ENCODE measurements at regions not wholly inside any gene's neighbourhood (a gene's known extent, or its start where the extent isn't known, plus 50 kb on each side); places are given as distances from the start of the nearest gene placed in this dataset.
"Not testable (repeated sequence)": the region's sequence is repeated elsewhere in the genome, so short reads cannot be mapped to it uniquely, and the experiment has no call there.

DNA sequence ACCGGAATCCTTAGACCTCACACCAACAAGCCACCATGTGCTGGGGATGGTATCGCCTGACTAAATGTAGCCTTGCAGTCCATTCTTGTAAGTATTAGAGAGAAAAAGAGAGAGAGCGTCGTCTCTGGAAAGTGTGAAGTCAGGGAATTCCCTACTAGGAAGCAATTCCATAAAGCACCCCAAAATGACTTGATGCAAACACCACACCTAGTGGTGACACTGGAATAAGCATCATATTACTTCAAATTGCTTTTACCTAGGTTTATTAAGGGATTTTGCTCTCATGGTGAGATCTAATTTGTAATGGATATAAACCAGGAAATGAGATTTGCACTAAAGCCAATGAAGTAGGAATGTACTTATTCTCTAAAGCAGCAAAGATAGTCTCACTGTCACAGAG, 111.4 kb upstream of the METTL9 start:
- not testable (repeated sequence) for H3K4me3 ChIP-seq (ENCODE audit: low read length); H3K27me3 ChIP-seq (ENCODE audit: insufficient read depth, low read depth, low read length); H3K4me2 ChIP-seq (ENCODE audit: low read length); H2AFZ ChIP-seq (ENCODE audit: low read depth, low read length); H3K27ac ChIP-seq (ENCODE audit: low read length); H3K9ac ChIP-seq (ENCODE audit: low read length); H3K9me3 ChIP-seq (ENCODE audit: low read length); H3K9me2 ChIP-seq (ENCODE audit: insufficient read depth, low read length); H3K79me2 ChIP-seq (replicated peaks; ENCODE audit: insufficient read depth, low read length); H4K20me1 ChIP-seq (ENCODE audit: insufficient read depth); H3K36me3 ChIP-seq (ENCODE audit: insufficient read depth, low read length); H3F3A ChIP-seq (ENCODE audit: insufficient read depth, low read length, poor library complexity, severe bottlenecking)
- TF ChIP-seq, protein P1, sequence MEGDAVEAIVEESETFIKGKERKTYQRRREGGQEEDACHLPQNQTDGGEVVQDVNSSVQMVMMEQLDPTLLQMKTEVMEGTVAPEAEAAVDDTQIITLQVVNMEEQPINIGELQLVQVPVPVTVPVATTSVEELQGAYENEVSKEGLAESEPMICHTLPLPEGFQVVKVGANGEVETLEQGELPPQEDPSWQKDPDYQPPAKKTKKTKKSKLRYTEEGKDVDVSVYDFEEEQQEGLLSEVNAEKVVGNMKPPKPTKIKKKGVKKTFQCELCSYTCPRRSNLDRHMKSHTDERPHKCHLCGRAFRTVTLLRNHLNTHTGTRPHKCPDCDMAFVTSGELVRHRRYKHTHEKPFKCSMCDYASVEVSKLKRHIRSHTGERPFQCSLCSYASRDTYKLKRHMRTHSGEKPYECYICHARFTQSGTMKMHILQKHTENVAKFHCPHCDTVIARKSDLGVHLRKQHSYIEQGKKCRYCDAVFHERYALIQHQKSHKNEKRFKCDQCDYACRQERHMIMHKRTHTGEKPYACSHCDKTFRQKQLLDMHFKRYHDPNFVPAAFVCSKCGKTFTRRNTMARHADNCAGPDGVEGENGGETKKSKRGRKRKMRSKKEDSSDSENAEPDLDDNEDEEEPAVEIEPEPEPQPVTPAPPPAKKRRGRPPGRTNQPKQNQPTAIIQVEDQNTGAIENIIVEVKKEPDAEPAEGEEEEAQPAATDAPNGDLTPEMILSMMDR (IDR thresholded peaks at IDR 0.05; ENCODE audit: poor library complexity, severe bottlenecking), result peak; percentile 17

DNA sequence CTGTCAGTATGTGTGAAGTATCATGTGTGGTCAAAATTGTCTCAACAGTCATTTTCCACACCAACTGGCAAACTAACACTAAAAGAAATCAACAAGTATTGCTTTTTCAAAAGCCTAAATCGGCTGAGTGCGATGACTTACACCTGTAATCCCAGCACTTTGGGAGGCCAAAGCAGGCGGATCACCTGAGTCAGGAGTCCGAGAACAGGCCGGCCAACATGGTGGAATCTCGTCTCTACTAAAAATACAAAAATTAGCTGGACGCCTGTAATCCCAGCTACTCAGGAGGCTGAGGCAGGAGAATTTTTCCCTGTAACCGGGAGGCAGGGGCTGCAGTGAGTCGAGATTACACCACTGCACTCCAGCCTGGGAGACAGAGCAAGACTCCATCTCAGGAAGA, 100.3 kb upstream of the METTL9 start:
- H3K36me3 ChIP-seq (ENCODE audit: insufficient read depth, low read length); H3K27ac ChIP-seq (ENCODE audit: low read length); H3K79me2 ChIP-seq (replicated peaks; ENCODE audit: insufficient read depth, low read length): not testable (repeated sequence)

DNA sequence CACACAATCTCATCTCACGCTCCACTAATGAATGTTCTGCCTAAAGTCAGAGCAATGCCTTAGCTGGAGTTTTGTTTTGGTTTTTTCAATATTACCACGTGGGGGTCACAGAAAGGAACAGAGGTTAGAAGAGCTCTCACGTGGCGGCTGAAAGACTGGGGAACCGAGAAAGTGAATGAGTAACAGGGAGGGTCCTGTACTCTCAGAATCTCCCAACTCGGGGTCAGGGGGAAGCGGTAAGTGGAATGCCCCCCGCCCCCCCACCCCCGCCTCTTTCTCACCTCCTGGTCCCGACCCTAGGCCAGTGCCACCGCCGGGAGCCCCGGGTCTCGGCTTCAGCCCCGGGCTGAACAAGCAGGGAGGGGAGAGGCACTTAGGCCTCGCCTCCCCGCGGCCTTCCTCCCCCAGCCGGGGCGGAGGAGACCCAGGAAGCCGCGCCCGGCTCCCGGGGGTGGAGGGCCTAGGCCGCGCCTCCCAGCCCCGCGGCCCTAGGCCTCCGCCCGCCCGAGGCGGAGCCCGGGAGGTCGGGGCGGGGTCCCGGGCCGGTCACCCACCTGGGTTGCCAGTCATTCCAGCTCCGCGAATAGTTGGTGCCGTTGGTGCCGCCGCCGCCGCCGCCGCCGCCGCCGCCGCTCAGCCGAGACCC, 98.0 kb upstream of the METTL9 start:
- not testable (repeated sequence) for H2AFZ ChIP-seq (ENCODE audit: low read depth, low read length); H3F3A ChIP-seq (ENCODE audit: insufficient read depth, low read length, poor library complexity, severe bottlenecking); H3K79me2 ChIP-seq (replicated peaks; ENCODE audit: insufficient read depth, low read length); H4K20me1 ChIP-seq (ENCODE audit: insufficient read depth); H3K27me3 ChIP-seq (ENCODE audit: insufficient read depth, low read depth, low read length); H3K4me2 ChIP-seq (ENCODE audit: low read length); H3K9me2 ChIP-seq (ENCODE audit: insufficient read depth, low read length); H3K9me3 ChIP-seq (ENCODE audit: low read length); H3K36me3 ChIP-seq (ENCODE audit: insufficient read depth, low read length)
- Histone ChIP-seq H3K9ac (ENCODE audit: low read length) (peak overlapping the region; percentile 78), H3K27ac (ENCODE audit: low read length) (peak overlapping the region; percentile 77), H3K4me3 (ENCODE audit: low read length) (peak overlapping the region; percentile 74)

More for the DNA sequence above, 100.3 kb upstream of the METTL9 start:
- H3F3A ChIP-seq (ENCODE audit: insufficient read depth, low read length, poor library complexity, severe bottlenecking); H3K9ac ChIP-seq (ENCODE audit: low read length); H3K4me2 ChIP-seq (ENCODE audit: low read length); H3K27me3 ChIP-seq (ENCODE audit: insufficient read depth, low read depth, low read length); H3K9me2 ChIP-seq (ENCODE audit: insufficient read depth, low read length); H3K9me3 ChIP-seq (ENCODE audit: low read length); H3K4me3 ChIP-seq (ENCODE audit: low read length); H4K20me1 ChIP-seq (ENCODE audit: insufficient read depth); H2AFZ ChIP-seq (ENCODE audit: low read depth, low read length): not testable (repeated sequence)

DNA sequence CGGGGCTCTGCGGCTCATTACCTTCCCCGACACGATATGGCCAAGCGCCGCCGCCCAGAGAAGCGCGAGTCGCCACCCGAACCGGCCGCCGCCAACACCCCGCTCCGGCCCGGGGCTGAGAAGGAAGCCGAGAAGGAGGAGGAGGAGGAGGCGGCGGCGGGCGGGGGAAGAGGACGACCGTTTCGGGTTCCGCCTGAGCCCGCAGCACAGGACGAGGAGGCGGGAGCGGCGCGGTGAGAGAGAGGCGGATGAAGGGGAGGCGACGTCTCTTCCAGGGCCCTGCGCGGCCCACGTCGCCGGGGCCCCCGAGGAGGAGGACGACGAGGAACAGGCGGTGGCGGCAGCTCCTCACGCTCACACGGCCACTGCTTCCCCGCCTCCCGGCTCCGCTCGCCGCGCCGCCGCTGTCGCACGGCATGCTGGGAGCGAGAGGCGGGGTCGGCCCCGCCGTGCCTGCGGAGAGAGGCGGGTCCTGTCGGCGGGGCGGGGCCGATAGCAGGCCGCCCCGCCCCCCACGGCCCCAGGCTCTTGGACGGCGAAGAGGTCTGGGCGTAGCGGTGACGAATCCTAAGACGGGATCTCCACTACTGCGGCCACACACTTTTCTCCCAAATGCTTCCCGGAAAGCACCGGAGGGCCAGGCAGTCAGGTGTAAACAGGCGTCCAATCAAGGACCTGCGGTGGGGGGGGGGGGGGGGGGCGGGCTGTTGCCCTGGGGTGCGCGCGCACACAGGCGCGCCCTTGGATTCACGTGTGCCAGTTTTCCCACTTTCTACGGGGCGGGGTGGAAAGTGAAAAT, 97.3 kb upstream of the METTL9 start:
- Histone ChIP-seq H3K79me2 (replicated peaks; ENCODE audit: insufficient read depth, low read length) (no peaks in the 10 kb centered on the region), H3K9ac (ENCODE audit: low read length) (peak overlapping the region; percentile 78)

More for the DNA sequence above, 97.3 kb upstream of the METTL9 start:
- H3K9me3 ChIP-seq (ENCODE audit: low read length), result no peaks in the 10 kb centered on the region
- peak overlapping the region; percentile 74 for H3K4me3 ChIP-seq (ENCODE audit: low read length)
- no peaks in the 10 kb centered on the region for H3K9me2 ChIP-seq (ENCODE audit: insufficient read depth, low read length)
- H3F3A ChIP-seq (ENCODE audit: insufficient read depth, low read length, poor library complexity, severe bottlenecking), result no peaks in the 10 kb centered on the region
- TF ChIP-seq RAD21 (conservative IDR thresholded peaks at IDR 0.05) (no peak), POLR2AphosphoS5 (IDR thresholded peaks at IDR 0.05) (peak; percentile 89), EZH2 (IDR thresholded peaks at IDR 0.05; ENCODE audit: borderline replicate concordance, insufficient read depth, low read length, poor library complexity, severe bottlenecking) (no peak), TAF1 (IDR thresholded peaks at IDR 0.05; ENCODE audit: low read depth) (peak; percentile 66), SMC3 (conservative IDR thresholded peaks at IDR 0.05; ENCODE audit: poor library complexity) (peak; percentile 19), MXI1 (conservative IDR thresholded peaks at IDR 0.05; ENCODE audit: poor library complexity, severe bottlenecking) (peak; percentile 74)
- TF ChIP-seq, protein P2, sequence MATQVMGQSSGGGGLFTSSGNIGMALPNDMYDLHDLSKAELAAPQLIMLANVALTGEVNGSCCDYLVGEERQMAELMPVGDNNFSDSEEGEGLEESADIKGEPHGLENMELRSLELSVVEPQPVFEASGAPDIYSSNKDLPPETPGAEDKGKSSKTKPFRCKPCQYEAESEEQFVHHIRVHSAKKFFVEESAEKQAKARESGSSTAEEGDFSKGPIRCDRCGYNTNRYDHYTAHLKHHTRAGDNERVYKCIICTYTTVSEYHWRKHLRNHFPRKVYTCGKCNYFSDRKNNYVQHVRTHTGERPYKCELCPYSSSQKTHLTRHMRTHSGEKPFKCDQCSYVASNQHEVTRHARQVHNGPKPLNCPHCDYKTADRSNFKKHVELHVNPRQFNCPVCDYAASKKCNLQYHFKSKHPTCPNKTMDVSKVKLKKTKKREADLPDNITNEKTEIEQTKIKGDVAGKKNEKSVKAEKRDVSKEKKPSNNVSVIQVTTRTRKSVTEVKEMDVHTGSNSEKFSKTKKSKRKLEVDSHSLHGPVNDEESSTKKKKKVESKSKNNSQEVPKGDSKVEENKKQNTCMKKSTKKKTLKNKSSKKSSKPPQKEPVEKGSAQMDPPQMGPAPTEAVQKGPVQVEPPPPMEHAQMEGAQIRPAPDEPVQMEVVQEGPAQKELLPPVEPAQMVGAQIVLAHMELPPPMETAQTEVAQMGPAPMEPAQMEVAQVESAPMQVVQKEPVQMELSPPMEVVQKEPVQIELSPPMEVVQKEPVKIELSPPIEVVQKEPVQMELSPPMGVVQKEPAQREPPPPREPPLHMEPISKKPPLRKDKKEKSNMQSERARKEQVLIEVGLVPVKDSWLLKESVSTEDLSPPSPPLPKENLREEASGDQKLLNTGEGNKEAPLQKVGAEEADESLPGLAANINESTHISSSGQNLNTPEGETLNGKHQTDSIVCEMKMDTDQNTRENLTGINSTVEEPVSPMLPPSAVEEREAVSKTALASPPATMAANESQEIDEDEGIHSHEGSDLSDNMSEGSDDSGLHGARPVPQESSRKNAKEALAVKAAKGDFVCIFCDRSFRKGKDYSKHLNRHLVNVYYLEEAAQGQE (IDR thresholded peaks at IDR 0.05; ENCODE audit: borderline replicate concordance), result peak; percentile 68
- TF ChIP-seq, protein P1 (IDR thresholded peaks at IDR 0.05; ENCODE audit: poor library complexity, severe bottlenecking), result no peak
- H3K4me2 ChIP-seq (ENCODE audit: low read length), result no peak overlapping the region
- H3K27ac ChIP-seq (ENCODE audit: low read length), result peak overlapping the region; percentile 77
- no peaks in the 10 kb centered on the region for H4K20me1 ChIP-seq (ENCODE audit: insufficient read depth)
- H2AFZ ChIP-seq (ENCODE audit: low read depth, low read length), result peak overlapping the region; percentile 76
- no peaks in the 10 kb centered on the region for H3K36me3 ChIP-seq (ENCODE audit: insufficient read depth, low read length)
- no peaks in the 10 kb centered on the region for H3K27me3 ChIP-seq (ENCODE audit: insufficient read depth, low read depth, low read length)
